SK-N-SH treated with all-trans-retinoic acid at 6 μM for 48 hours (cell line): ENCODE measurements at regions not wholly inside any gene's neighbourhood (a gene's known extent, or its start where the extent isn't known, plus 50 kb on each side); places are given as distances from the start of the nearest gene placed in this dataset.
A peak's percentile ranks its signal among the peaks of the same experiment; 100 is the strongest.

ENCODE experiments used
- ATAC-seq: fragments of 200-7000 bp; cut with Tn5 transposase; 3 replicates; pipeline ENCODE4 v1.9.1; 2020; ENCODE audit warnings: mild to moderate bottlenecking, moderate library complexity
- ARNTL ChIP-seq: fragments of 450-650 bp; formaldehyde crosslinking; IDR thresholded peaks from 2 replicates; pipeline ENCODE4 v1.5.0; 2020; ENCODE audit warnings: low read depth, mild to moderate bottlenecking, moderate library complexity, borderline replicate concordance
- BACH2 ChIP-seq: fragments of 250-450 bp; sonication (Bioruptor Pico); IDR thresholded peaks from 2 replicates; pipeline ENCODE4 v1.9.0; 2021; ENCODE audit warnings: mild to moderate bottlenecking, borderline replicate concordance
- CSDC2 ChIP-seq: fragments of 250-450 bp; sonication (Bioruptor Pico); IDR thresholded peaks from 2 replicates; pipeline ENCODE4 v1.5.0; 2020; ENCODE audit warnings: mild to moderate bottlenecking, moderate library complexity
- GLIS3 ChIP-seq: fragments of 250-450 bp; sonication (Bioruptor Pico); IDR thresholded peaks from 2 replicates; pipeline ENCODE4 v1.5.0; 2020; ENCODE audit warnings: mild to moderate bottlenecking, moderate library complexity
- ISL1 ChIP-seq: fragments of 250-450 bp; sonication (Bioruptor Pico); IDR thresholded peaks from 2 replicates; pipeline ENCODE4 v2.1.2; 2022; ENCODE audit warnings: mild to moderate bottlenecking, moderate library complexity
- OSR1 ChIP-seq: fragments of 250-450 bp; sonication (Bioruptor Pico); IDR thresholded peaks from 2 replicates; pipeline ENCODE4 v1.8.0; 2022; ENCODE audit warnings: moderate library complexity, mild to moderate bottlenecking, inconsistent platforms
- PATZ1 ChIP-seq: fragments of 250-450 bp; sonication (Bioruptor Pico); IDR thresholded peaks from 2 replicates; pipeline ENCODE4 v1.8.0; 2020; ENCODE audit warnings: mild to moderate bottlenecking, moderate library complexity, borderline replicate concordance
- PPARA ChIP-seq: fragments of 250-450 bp; sonication (Bioruptor Pico); IDR thresholded peaks from 2 replicates; pipeline ENCODE4 v1.5.0; 2020; ENCODE audit warnings: mild to moderate bottlenecking, borderline replicate concordance
- RARB ChIP-seq: fragments of 250-450 bp; sonication (Bioruptor Pico); IDR thresholded peaks from 2 replicates; pipeline ENCODE4 v1.8.0; 2021; ENCODE audit warnings: mild to moderate bottlenecking, moderate library complexity
- TCF4 ChIP-seq: fragments of 250-450 bp; sonication (Bioruptor Pico); IDR thresholded peaks from 2 replicates; pipeline ENCODE4 v1.8.0; 2021; ENCODE audit warnings: mild to moderate bottlenecking, moderate library complexity, borderline replicate concordance
- TOX ChIP-seq: fragments of 250-450 bp; sonication (Bioruptor Pico); IDR thresholded peaks from 2 replicates; pipeline ENCODE4 v1.8.0; 2021; ENCODE audit warnings: mild to moderate bottlenecking, moderate library complexity, borderline replicate concordance
- ZC3H10 ChIP-seq: fragments of 250-450 bp; sonication (Bioruptor Pico); IDR thresholded peaks from 2 replicates; pipeline ENCODE4 v1.5.1; 2021; ENCODE audit warnings: mild to moderate bottlenecking, moderate library complexity
- ZFP3 ChIP-seq: fragments of 250-450 bp; sonication (Bioruptor Pico); IDR thresholded peaks from 2 replicates; pipeline ENCODE4 v1.5.0; 2020; ENCODE audit warnings: mild to moderate bottlenecking, moderate library complexity
- ZFP30 ChIP-seq: fragments of 450-650 bp; formaldehyde crosslinking; IDR thresholded peaks from 2 replicates; pipeline ENCODE4 v1.5.0; 2022; ENCODE audit warnings: mild to moderate bottlenecking, moderate library complexity
- ZNF565 ChIP-seq: fragments of 450-650 bp; formaldehyde crosslinking; conservative IDR thresholded peaks from 2 replicates; pipeline ENCODE4 v1.5.0; 2020; ENCODE audit warnings: low read depth, mild to moderate bottlenecking, moderate library complexity
- ZNF70 ChIP-seq: fragments of 450-650 bp; formaldehyde crosslinking; IDR thresholded peaks from 2 replicates; pipeline ENCODE4 v1.5.0; 2020; ENCODE audit warnings: mild to moderate bottlenecking, moderate library complexity
- TF ChIP-seq, protein P1 (sequence below): fragments of 250-450 bp; sonication (Bioruptor Pico); IDR thresholded peaks from 2 replicates; pipeline ENCODE4 v1.5.1; 2021; ENCODE audit warnings: mild to moderate bottlenecking, moderate library complexity
- TF ChIP-seq, protein P2 (sequence below): fragments of 250-450 bp; sonication (Bioruptor Pico); IDR thresholded peaks from 2 replicates; pipeline ENCODE4 v1.5.1; 2020; ENCODE audit warnings: low read depth, mild to moderate bottlenecking, moderate library complexity
- TF ChIP-seq, protein P3 (sequence below): fragments of 250-450 bp; sonication (Bioruptor Pico); IDR thresholded peaks from 2 replicates; pipeline ENCODE4 v1.8.0; 2021; ENCODE audit warnings: low read depth, mild to moderate bottlenecking, moderate library complexity, borderline replicate concordance
- TF ChIP-seq, protein P4 (sequence below): fragments of 250-450 bp; sonication (Bioruptor Pico); IDR thresholded peaks from 2 replicates; pipeline ENCODE4 v1.5.0; 2020; ENCODE audit warnings: mild to moderate bottlenecking, moderate library complexity

DNA sequence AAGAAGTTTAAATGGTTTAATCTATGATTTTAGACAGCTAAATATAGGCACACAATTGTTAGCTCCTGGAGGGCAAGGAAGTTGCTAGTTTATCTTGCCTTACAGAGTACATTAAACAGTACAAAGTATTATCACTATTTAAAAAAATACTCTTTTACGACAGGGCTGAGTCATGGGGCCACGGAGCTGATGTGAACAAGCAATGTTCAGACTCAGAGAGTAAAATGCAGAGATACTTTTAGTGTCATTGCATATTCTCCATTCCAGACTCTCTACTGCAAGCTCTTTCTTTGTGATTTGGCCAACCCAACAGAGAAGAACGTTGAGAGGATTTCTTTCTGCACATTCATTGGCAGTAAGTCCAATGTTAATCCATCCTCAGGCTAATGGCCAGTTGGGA, 352.4 kb downstream of the SPRY2 start (continued):
- TF ChIP-seq, protein P1, sequence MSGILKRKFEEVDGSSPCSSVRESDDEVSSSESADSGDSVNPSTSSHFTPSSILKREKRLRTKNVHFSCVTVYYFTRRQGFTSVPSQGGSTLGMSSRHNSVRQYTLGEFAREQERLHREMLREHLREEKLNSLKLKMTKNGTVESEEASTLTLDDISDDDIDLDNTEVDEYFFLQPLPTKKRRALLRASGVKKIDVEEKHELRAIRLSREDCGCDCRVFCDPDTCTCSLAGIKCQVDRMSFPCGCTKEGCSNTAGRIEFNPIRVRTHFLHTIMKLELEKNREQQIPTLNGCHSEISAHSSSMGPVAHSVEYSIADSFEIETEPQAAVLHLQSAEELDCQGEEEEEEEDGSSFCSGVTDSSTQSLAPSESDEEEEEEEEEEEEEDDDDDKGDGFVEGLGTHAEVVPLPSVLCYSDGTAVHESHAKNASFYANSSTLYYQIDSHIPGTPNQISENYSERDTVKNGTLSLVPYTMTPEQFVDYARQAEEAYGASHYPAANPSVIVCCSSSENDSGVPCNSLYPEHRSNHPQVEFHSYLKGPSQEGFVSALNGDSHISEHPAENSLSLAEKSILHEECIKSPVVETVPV = no peak
- TF ChIP-seq ARNTL (no peak), PPARA (CRISPR knock-in tag) (no peak), TOX (CRISPR knock-in tag) (no peak), ZFP30 (CRISPR knock-in tag) (no peak), OSR1 (CRISPR knock-in tag) (no peak)
- TF ChIP-seq, protein P2, sequence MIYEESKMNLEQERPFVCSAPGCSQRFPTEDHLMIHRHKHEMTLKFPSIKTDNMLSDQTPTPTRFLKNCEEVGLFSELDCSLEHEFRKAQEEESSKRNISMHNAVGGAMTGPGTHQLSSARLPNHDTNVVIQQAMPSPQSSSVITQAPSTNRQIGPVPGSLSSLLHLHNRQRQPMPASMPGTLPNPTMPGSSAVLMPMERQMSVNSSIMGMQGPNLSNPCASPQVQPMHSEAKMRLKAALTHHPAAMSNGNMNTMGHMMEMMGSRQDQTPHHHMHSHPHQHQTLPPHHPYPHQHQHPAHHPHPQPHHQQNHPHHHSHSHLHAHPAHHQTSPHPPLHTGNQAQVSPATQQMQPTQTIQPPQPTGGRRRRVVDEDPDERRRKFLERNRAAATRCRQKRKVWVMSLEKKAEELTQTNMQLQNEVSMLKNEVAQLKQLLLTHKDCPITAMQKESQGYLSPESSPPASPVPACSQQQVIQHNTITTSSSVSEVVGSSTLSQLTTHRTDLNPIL (CRISPR knock-in tag) = no peak

DNA sequence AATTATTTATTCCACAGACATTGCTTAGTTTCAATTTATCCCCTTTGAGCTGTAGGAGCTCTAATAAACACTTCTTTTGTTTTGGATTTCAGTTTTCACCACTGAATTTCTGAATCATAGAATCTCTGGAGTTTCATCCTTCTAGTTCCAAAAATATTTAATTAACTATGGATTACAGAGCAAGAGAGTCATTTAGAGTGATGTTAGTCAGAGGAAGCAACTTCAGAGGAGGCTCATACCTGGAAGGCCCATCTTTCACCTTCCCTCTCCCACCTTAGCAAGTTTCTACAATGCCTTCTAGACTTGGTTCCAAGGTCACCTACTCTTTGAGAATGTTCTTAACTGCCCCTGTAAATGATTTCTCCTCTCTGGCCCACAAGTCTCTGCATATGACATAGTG, 353.2 kb downstream of the SPRY2 start:
- TF ChIP-seq OSR1 (CRISPR knock-in tag) (no peak), BACH2 (no peak), GLIS3 (CRISPR knock-in tag) (no peak), ARNTL (no peak), CSDC2 (CRISPR knock-in tag) (no peak), ZNF565 (CRISPR knock-in tag) (no peak), ZFP3 (CRISPR knock-in tag) (no peak), PATZ1 (CRISPR knock-in tag) (no peak), TOX (CRISPR knock-in tag) (no peak), ZNF70 (no peak), TCF4 (CRISPR knock-in tag) (no peak), ZC3H10 (CRISPR knock-in tag) (no peak), PPARA (CRISPR knock-in tag) (no peak), ISL1 (CRISPR knock-in tag) (no peak), ZFP30 (CRISPR knock-in tag) (no peak), RARB (no peak)
- TF ChIP-seq, protein P3, sequence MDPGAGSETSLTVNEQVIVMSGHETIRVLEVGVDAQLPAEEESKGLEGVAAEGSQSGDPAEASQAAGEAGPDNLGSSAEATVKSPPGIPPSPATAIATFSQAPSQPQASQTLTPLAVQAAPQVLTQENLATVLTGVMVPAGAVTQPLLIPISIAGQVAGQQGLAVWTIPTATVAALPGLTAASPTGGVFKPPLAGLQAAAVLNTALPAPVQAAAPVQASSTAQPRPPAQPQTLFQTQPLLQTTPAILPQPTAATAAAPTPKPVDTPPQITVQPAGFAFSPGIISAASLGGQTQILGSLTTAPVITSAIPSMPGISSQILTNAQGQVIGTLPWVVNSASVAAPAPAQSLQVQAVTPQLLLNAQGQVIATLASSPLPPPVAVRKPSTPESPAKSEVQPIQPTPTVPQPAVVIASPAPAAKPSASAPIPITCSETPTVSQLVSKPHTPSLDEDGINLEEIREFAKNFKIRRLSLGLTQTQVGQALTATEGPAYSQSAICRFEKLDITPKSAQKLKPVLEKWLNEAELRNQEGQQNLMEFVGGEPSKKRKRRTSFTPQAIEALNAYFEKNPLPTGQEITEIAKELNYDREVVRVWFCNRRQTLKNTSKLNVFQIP = no peak
- TF ChIP-seq, protein P1 = no peak
- TF ChIP-seq, protein P2 (CRISPR knock-in tag) = no peak
- TF ChIP-seq, protein P4, sequence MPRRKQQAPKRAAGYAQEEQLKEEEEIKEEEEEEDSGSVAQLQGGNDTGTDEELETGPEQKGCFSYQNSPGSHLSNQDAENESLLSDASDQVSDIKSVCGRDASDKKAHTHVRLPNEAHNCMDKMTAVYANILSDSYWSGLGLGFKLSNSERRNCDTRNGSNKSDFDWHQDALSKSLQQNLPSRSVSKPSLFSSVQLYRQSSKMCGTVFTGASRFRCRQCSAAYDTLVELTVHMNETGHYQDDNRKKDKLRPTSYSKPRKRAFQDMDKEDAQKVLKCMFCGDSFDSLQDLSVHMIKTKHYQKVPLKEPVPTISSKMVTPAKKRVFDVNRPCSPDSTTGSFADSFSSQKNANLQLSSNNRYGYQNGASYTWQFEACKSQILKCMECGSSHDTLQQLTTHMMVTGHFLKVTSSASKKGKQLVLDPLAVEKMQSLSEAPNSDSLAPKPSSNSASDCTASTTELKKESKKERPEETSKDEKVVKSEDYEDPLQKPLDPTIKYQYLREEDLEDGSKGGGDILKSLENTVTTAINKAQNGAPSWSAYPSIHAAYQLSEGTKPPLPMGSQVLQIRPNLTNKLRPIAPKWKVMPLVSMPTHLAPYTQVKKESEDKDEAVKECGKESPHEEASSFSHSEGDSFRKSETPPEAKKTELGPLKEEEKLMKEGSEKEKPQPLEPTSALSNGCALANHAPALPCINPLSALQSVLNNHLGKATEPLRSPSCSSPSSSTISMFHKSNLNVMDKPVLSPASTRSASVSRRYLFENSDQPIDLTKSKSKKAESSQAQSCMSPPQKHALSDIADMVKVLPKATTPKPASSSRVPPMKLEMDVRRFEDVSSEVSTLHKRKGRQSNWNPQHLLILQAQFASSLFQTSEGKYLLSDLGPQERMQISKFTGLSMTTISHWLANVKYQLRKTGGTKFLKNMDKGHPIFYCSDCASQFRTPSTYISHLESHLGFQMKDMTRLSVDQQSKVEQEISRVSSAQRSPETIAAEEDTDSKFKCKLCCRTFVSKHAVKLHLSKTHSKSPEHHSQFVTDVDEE (CRISPR knock-in tag) = no peak
- ATAC-seq = peak; percentile 47
